Lung (tissue), 11 donors: ENCODE measurements at regions not wholly inside any gene's neighbourhood (a gene's known extent, or its start where the extent isn't known, plus 50 kb on each side); places are given as distances from the start of the nearest gene placed in this dataset.

ENCODE experiments used
- ATAC-seq: fragments of 200-7000 bp; cut with Tn5 transposase; one replicate; pipeline ENCODE4 v1.9.1; 2020; ENCODE audit warnings: moderate number of reproducible peaks; ENCODE audit not compliant: insufficient read depth, low FRiP score
- DNase-seq, 3 donors: peaks; one replicate each; pipeline ENCODE4 v3.0.0-alpha.2; 2013 to 2017
- H3K27ac ChIP-seq, 2 donors: one replicate each; pipeline ENCODE4 v1.5.1; 2013; ENCODE audit warnings: mild to moderate bottlenecking in 2 of 2, moderate library complexity in 2 of 2, control low read depth in 1 of 2, inconsistent platforms in 1 of 2, low read depth in 1 of 2, low read length in 1 of 2
- H3K27me3 ChIP-seq, 3 donors: one replicate each; pipeline ENCODE4 v1.5.1; 2013; ENCODE audit warnings: low read length in 2 of 3; ENCODE audit not compliant: control insufficient read depth in 3 of 3, insufficient read depth in 3 of 3
- H3K36me3 ChIP-seq, 4 donors: one replicate each; pipeline ENCODE4 v1.5.1; 2013; ENCODE audit warnings: low read length in 4 of 4, mild to moderate bottlenecking in 1 of 4, moderate library complexity in 1 of 4; ENCODE audit not compliant: control insufficient read depth in 4 of 4, insufficient read depth in 4 of 4
- H3K4me1 ChIP-seq, 5 donors: one replicate each; pipeline ENCODE4 v1.5.1; 2013; ENCODE audit warnings: low read length in 5 of 5, mild to moderate bottlenecking in 2 of 5, moderate library complexity in 1 of 5; ENCODE audit not compliant: control insufficient read depth in 5 of 5, insufficient read depth in 5 of 5
- H3K4me3 ChIP-seq: one replicate; pipeline ENCODE4 v1.5.1; 2013; ENCODE audit warnings: mild to moderate bottlenecking, control low read depth, moderate library complexity
- H3K9ac ChIP-seq, 2 donors: one replicate each; pipeline ENCODE4 v1.5.1; 2013; ENCODE audit warnings: low read length in 2 of 2, control low read depth in 1 of 2; ENCODE audit not compliant: insufficient read depth in 1 of 2
- H3K9me3 ChIP-seq, 4 donors: one replicate each; pipeline ENCODE4 v1.5.1; 2013; ENCODE audit warnings: low read length in 3 of 4, mild to moderate bottlenecking in 1 of 4, moderate library complexity in 1 of 4; ENCODE audit not compliant: control insufficient read depth in 4 of 4, insufficient read depth in 3 of 4
- WGBS, 2 donors: extraction: QIAGEN DNeasy Blood & Tissue Kit; methylation state at CpG; one replicate each; pipeline ENCODE4 v1.1.7; 2013; 5-methylcytosine and 5-hydroxymethylcytosine counted together
- TF ChIP-seq, protein P1 (sequence below): IDR thresholded peaks from 2 replicates; pipeline ENCODE4 v1.5.1; 2012; ENCODE audit warnings: mild to moderate bottlenecking; ENCODE audit errors: control extremely low read depth, extremely low read depth
- donor health status: control.
- donor health status: control.
- donor health status: Bipolar disorder and iron deficiency.
- donor health status: healthy.
- donor health status: DM: yes; HTN: yes; CAD: no.

DNA sequence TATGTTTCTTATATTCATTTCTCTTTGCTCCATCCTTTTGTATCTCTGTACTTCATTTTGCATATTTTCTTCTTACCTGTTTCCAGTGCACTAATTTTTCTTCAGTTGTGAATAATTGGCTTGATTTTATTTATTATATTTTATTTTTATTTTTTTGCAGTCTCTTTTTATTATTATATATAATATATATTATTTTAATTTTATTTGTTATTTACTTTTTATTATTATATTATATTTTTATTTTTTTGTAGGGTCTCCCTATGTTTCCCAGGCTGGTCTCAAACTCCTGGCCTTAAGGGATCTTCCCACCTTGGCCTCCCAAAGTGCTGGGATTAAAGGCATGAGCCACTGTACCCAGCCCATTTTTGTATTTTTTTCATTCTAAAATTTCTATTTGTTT, 213.1 kb upstream of the TSC22D2 start:
- Histone ChIP-seq H3K27me3 (no peaks in the 10 kb centered on the region), H3K9ac (no peak overlapping the region), H3K4me1 (no peaks in the 10 kb centered on the region), H3K36me3 (no peaks in the 10 kb centered on the region), H3K27ac (no peak overlapping the region), H3K4me3 (no peak overlapping the region), H3K9me3 (peaks cover 0 to 5% (median 0%) of the 10 kb centered on the region in 4 donors)
- ATAC-seq = no peak
- DNase-seq = no peak
- TF ChIP-seq, protein P1, sequence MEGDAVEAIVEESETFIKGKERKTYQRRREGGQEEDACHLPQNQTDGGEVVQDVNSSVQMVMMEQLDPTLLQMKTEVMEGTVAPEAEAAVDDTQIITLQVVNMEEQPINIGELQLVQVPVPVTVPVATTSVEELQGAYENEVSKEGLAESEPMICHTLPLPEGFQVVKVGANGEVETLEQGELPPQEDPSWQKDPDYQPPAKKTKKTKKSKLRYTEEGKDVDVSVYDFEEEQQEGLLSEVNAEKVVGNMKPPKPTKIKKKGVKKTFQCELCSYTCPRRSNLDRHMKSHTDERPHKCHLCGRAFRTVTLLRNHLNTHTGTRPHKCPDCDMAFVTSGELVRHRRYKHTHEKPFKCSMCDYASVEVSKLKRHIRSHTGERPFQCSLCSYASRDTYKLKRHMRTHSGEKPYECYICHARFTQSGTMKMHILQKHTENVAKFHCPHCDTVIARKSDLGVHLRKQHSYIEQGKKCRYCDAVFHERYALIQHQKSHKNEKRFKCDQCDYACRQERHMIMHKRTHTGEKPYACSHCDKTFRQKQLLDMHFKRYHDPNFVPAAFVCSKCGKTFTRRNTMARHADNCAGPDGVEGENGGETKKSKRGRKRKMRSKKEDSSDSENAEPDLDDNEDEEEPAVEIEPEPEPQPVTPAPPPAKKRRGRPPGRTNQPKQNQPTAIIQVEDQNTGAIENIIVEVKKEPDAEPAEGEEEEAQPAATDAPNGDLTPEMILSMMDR = no peak

DNA sequence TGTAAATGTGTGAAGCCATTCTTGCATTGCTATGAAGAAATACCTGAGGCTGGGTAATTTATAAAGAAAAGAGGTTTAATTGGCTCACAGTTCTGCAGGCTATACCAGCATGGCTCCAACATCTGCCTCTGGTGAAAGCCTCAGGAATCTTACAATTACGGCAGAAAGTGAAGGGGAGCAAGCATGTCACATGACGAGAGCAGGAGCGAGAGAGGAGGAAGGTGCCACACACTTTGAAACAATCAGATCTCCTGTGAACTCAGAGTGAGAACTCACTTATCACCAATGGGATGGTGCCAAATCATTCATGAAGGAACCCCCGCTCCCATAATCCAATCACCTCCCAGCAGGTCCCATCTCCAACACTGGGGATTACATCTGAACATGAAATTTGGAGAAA, 213.6 kb upstream of the TSC22D2 start:
- Histone ChIP-seq H3K4me3 (no peak overlapping the region), H3K9ac (no peak overlapping the region), H3K4me1 (no peaks in the 10 kb centered on the region), H3K27ac (no peak overlapping the region), H3K9me3 (peaks cover 0 to 5% (median 0%) of the 10 kb centered on the region in 4 donors), H3K36me3 (no peaks in the 10 kb centered on the region), H3K27me3 (no peaks in the 10 kb centered on the region)
- ATAC-seq (no peak), DNase-seq (no peak)
- 81 to 94% methylated on average over 4 of the region's 4 CpGs for WGBS, 2 donors
- TF ChIP-seq, protein P1 = no peak

DNA sequence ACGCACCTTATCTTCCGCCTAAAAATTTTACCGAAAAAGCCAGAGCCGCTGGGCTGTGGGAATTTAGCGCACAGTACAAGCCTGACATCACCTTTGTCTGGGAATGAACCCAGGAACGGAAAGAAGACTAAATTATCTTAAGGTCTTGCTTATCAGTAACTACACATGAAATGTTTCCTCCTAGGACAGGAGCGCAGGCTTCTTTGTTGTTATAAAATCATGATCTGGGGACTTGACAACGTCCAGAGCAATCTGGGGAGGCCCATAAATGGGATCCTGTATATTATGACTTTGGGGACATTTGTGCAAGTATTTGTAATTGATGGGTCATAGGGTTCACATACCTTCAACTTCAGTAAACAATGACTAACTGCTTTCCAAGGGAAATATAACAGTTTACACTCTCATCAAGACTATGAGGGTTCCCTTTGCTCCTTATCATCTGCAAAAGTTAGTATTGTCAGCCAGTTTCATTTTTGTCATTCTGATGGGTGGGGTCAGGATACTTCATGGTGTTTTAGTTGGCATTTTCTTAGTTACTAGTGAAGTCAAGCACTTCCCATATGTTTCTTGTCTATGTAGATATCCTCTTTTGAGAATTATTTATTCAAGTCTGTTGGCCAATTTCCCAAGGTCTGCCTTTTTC, 213.9 kb upstream of the PFN2 start:
- H3K4me3 ChIP-seq = no peak overlapping the region
- DNase-seq (no peak), ATAC-seq (no peak)
- peaks cover 0 to 6% (median 0%) of the 10 kb centered on the region in 5 donors for H3K4me1 ChIP-seq
- no peaks in the 10 kb centered on the region for H3K27me3 ChIP-seq
- WGBS, 2 donors = 10 to 16% methylated on average over 8 of the region's 8 CpGs
- H3K9ac ChIP-seq = no peak overlapping the region
- TF ChIP-seq, protein P1 = no peak
- no peaks in the 10 kb centered on the region for H3K9me3 ChIP-seq
- no peaks in the 10 kb centered on the region for H3K36me3 ChIP-seq
- H3K27ac ChIP-seq = no peak overlapping the region
